IMR-90 (cell line): ENCODE measurements at regions not wholly inside any gene's neighbourhood (a gene's known extent, or its start where the extent isn't known, plus 50 kb on each side); places are given as distances from the start of the nearest gene placed in this dataset.

Source experiments
- ATAC-seq: fragments of 200-7000 bp; cut with Tn5 transposase; 2 replicates; pipeline ENCODE4 v1.9.1; 2020; ENCODE audit warnings: low read depth, mild to moderate bottlenecking, moderate library complexity
- BruUV-seq: library from RNA; stranded (reverse); fragments of 400-500 nt; replicated peaks from 2 replicates; lab custom pipeline; 2021; lab: Mats Ljungman, UMichigan
- CTCF ChIA-PET: fragments of 300-600 bp; formaldehyde crosslinking; extraction: SDS; loops from one replicate; lab custom pipeline; 2021; ENCODE audit warnings: antibody characterized with exemption; lab: Yijun Ruan, JAX
- POLR2A ChIA-PET: fragments of 300-600 bp; sonication (Branson Sonifier 250); formaldehyde crosslinking; loops from one replicate; lab custom pipeline; 2022; ENCODE audit warnings: antibody characterized with exemption; ENCODE audit not compliant: unreplicated experiment; lab: Charles Lee
- DNase-seq: peaks from one replicate; pipeline ENCODE4 v3.0.0; 2013
- H2AFZ ChIP-seq: replicated peaks from 2 replicates; pipeline ENCODE3; 2013; ENCODE audit warnings: low read length, mild to moderate bottlenecking; ENCODE audit not compliant: poor library complexity
- H2AK5ac ChIP-seq: 2 replicates; pipeline ENCODE4 v1.6.1; 2013; ENCODE audit warnings: low read depth, low read length, inconsistent platforms
- H2AK9ac ChIP-seq: replicated peaks from 2 replicates; pipeline ENCODE3; 2013; ENCODE audit warnings: mild to moderate bottlenecking, low read depth, low read length, moderate library complexity; ENCODE audit not compliant: poor library complexity
- H2BK120ac ChIP-seq: 2 replicates; pipeline ENCODE4 v1.6.1; 2013; ENCODE audit warnings: low read depth, low read length, inconsistent platforms
- H2BK15ac ChIP-seq: 3 replicates; pipeline ENCODE4 v1.6.1; 2013; ENCODE audit warnings: low read depth, low read length, inconsistent platforms
- H2BK20ac ChIP-seq: 2 replicates; pipeline ENCODE4 v1.6.1; 2013; ENCODE audit warnings: low read depth, mild to moderate bottlenecking, inconsistent platforms, low read length, moderate library complexity
- H2BK5ac ChIP-seq: 2 replicates; pipeline ENCODE4 v1.6.1; 2013; ENCODE audit warnings: mild to moderate bottlenecking, low read depth, low read length, inconsistent platforms; ENCODE audit not compliant: poor library complexity, severe bottlenecking
- H3K14ac ChIP-seq: replicated peaks from 2 replicates; pipeline ENCODE4 v1.6.1; 2013; ENCODE audit warnings: low read depth, low read length, inconsistent platforms
- H3K18ac ChIP-seq: 2 replicates; pipeline ENCODE4 v1.6.1; 2013; ENCODE audit warnings: low read depth, low read length, control low read depth
- H3K23ac ChIP-seq: 2 replicates; pipeline ENCODE4 v1.6.1; 2013; ENCODE audit warnings: low read depth, low read length, inconsistent platforms
- H3K27ac ChIP-seq: 2 replicates; pipeline ENCODE4 v1.5.1; 2013; ENCODE audit warnings: mild to moderate bottlenecking, control low read depth, low read length; ENCODE audit not compliant: insufficient read depth
- H3K27me3 ChIP-seq: 2 replicates; pipeline ENCODE4 v1.6.1; 2013; ENCODE audit warnings: low read length; ENCODE audit not compliant: control insufficient read depth, insufficient read depth
- H3K36me3 ChIP-seq: 2 replicates; pipeline ENCODE4 v1.6.1; 2013; ENCODE audit warnings: low read length, mixed read lengths; ENCODE audit not compliant: control insufficient read depth, insufficient read depth
- H3K4ac ChIP-seq: 2 replicates; pipeline ENCODE4 v1.6.1; 2013; ENCODE audit warnings: low read depth, low read length, inconsistent platforms
- H3K4me1 ChIP-seq: 2 replicates; pipeline ENCODE4 v1.6.1; 2013; ENCODE audit warnings: low read length, mixed read lengths; ENCODE audit not compliant: control insufficient read depth, insufficient read depth
- H3K4me2 ChIP-seq: 2 replicates; pipeline ENCODE4 v1.6.1; 2013; ENCODE audit warnings: low read depth, mild to moderate bottlenecking, control low read depth, low read length, moderate library complexity
- H3K4me3 ChIP-seq: 2 replicates; pipeline ENCODE4 v1.5.1; 2013; ENCODE audit warnings: low read depth, mild to moderate bottlenecking, control low read depth, low read length, moderate library complexity; ENCODE audit not compliant: insufficient read depth
- H3K56ac ChIP-seq: 2 replicates; pipeline ENCODE4 v1.6.1; 2013; ENCODE audit warnings: low read length, inconsistent platforms; ENCODE audit not compliant: insufficient read depth; ENCODE audit errors: extremely low read depth
- H3K79me1 ChIP-seq, 2 experiments: 2 replicates each; pipeline ENCODE4 v1.6.1; 2013; ENCODE audit warnings: low read length in 2 of 2, inconsistent platforms in 1 of 2, low read depth in 1 of 2
- H3K9ac ChIP-seq: 2 replicates; pipeline ENCODE4 v1.6.1; 2013; ENCODE audit warnings: low read depth, low read length, control low read depth
- H3K9me1 ChIP-seq: 2 replicates; pipeline ENCODE4 v1.6.1; 2013; ENCODE audit warnings: low read length, inconsistent platforms; ENCODE audit not compliant: insufficient read depth
- H3K9me3 ChIP-seq: 2 replicates; pipeline ENCODE4 v1.6.1; 2013; ENCODE audit warnings: low read length; ENCODE audit not compliant: control insufficient read depth, insufficient read depth
- H4K20me1 ChIP-seq: 2 replicates; pipeline ENCODE4 v1.6.1; 2013; ENCODE audit warnings: low read length, inconsistent platforms; ENCODE audit not compliant: insufficient read depth
- H4K5ac ChIP-seq: 2 replicates; pipeline ENCODE4 v1.6.1; 2013; ENCODE audit warnings: mild to moderate bottlenecking, low read depth, low read length, control low read depth
- H4K8ac ChIP-seq, 2 experiments: 2 replicates each; pipeline ENCODE4 v1.6.1; 2013; ENCODE audit warnings: low read depth in 2 of 2, low read length in 2 of 2, control low read depth in 1 of 2, inconsistent platforms in 1 of 2
- H4K91ac ChIP-seq: 2 replicates; pipeline ENCODE4 v1.6.1; 2013; ENCODE audit warnings: low read depth, low read length, inconsistent platforms; ENCODE audit not compliant: insufficient read depth
- CEBPB ChIP-seq: IDR thresholded peaks from 2 replicates; pipeline ENCODE4 v1.6.1; 2012; ENCODE audit warnings: low read depth, low read length, improper control_type of control experiment
- MAZ ChIP-seq: IDR thresholded peaks from 2 replicates; pipeline ENCODE4 v1.6.1; 2012; ENCODE audit warnings: low read depth, mild to moderate bottlenecking, low read length, improper control_type of control experiment, moderate library complexity, borderline replicate concordance
- WGBS, 2 experiments: methylation state at CpG; one replicate each; pipeline versions ENCODE4 v1.1.5 to v1.1.7; 2013; ENCODE audit warnings: missing lambda C conversion rate in 2 of 2; ENCODE audit not compliant: insufficient read length in 1 of 2; ENCODE audit errors: extremely low coverage in 2 of 2; 5-methylcytosine and 5-hydroxymethylcytosine counted together
- dilution Hi-C: fragments of 300-500 bp; cut with HindIII; formaldehyde crosslinking; loops from one replicate; pipeline ENCODE4 v1.14.3; 2018; ENCODE audit warnings: low sequenced_read_pairs; ENCODE audit not compliant: unreplicated experiment
- in situ Hi-C: fragments of 300-500 bp; cut with MboI; formaldehyde crosslinking; loops from 3 replicates; pipeline ENCODE4 v1.14.3; 2019; ENCODE audit warnings: low sequenced_read_pairs, inconsistent platforms, mixed read lengths
- intact Hi-C: fragments of 100-400 bp; cut with micrococcal nuclease; formaldehyde crosslinking; loops from 2 replicates; pipeline ENCODE4 v1.10.0; 2022

GRCh38 chr2:41634686-41635085 lies 413.1 kb upstream of the PKDCC start:
- H2BK120ac ChIP-seq = no peak overlapping the region
- BruUV-seq = no TSS peak
- H3K9ac ChIP-seq = no peak overlapping the region
- no peak overlapping the region for H2BK15ac ChIP-seq
- no peak overlapping the region for H2AK9ac ChIP-seq
- TF ChIP-seq MAZ (no peak), CEBPB (no peak)
- dilution Hi-C loops = no loop called here
- H4K91ac ChIP-seq = no peak overlapping the region
- H3K9me1 ChIP-seq = no peaks in the 10 kb centered on the region
- no peak overlapping the region for H3K4me3 ChIP-seq
- H3K27me3 ChIP-seq = no peaks in the 10 kb centered on the region
- no peak overlapping the region for H3K4me2 ChIP-seq
- CTCF ChIA-PET = no interaction called here
- H4K8ac ChIP-seq = no peak overlapping the region
- H3K4me1 ChIP-seq = no peaks in the 10 kb centered on the region
- H2BK5ac ChIP-seq = no peak overlapping the region
- no peak for ATAC-seq
- in situ Hi-C loops = no loop called here
- H3K4ac ChIP-seq = no peak overlapping the region
- DNase-seq = no peak
- no peaks in the 10 kb centered on the region for H4K20me1 ChIP-seq
- H2BK20ac ChIP-seq = no peak overlapping the region
- no peak overlapping the region for H3K14ac ChIP-seq
- H2AK5ac ChIP-seq = no peak overlapping the region
- POLR2A ChIA-PET = interaction anchor here (0.5 kb wide), 1 partner anchor 1309 kb away, joined by 4 read pairs; no protein-coding TSS in a partner anchor
- no peak overlapping the region for H3K23ac ChIP-seq
- H3K18ac ChIP-seq = no peak overlapping the region
- H2AFZ ChIP-seq = no peak overlapping the region
- no peak overlapping the region for H3K27ac ChIP-seq
- no CpG with 5 or more reads among the region's 2 CpGs for WGBS, 2 experiments
- no peak overlapping the region for H3K56ac ChIP-seq
- intact Hi-C loops = no loop called here
- no peaks in the 10 kb centered on the region for H3K79me1 ChIP-seq
- H3K9me3 ChIP-seq = no peaks in the 10 kb centered on the region
- H3K36me3 ChIP-seq = no peaks in the 10 kb centered on the region
- no peak overlapping the region for H4K5ac ChIP-seq
